HG03045 (cell line): ENCODE measurements at regions not wholly inside any gene's neighbourhood (a gene's known extent, or its start where the extent isn't known, plus 50 kb on each side); places are given as distances from the start of the nearest gene placed in this dataset.

Experiments used
- ATAC-seq: cut with Tn5 transposase; IDR thresholded peaks from one replicate; pipeline ENCODE4 v1.9.1; 2021; ENCODE audit warnings: mild to moderate bottlenecking, moderate library complexity; ENCODE audit not compliant: unreplicated experiment

- no peak for ATAC-seq
Measured at GRCh38 chr11:111148953-111149352, 96.6 kb upstream of the POU2AF2 start.

GRCh38 chr11:111148121-111148520, 97.4 kb upstream of the POU2AF2 start:
- no peak for ATAC-seq

GRCh38 chr11:111137846-111138245, 107.7 kb upstream of the POU2AF2 start:
- no peak for ATAC-seq

GRCh38 chr11:111135778-111136570, 109.6 kb upstream of the POU2AF2 start:
- no peak for ATAC-seq

GRCh38 chr11:111135101-111135500, 110.4 kb upstream of the POU2AF2 start:
- ATAC-seq: no peak

- no peak for ATAC-seq
Measured at GRCh38 chr11:111128076-111128870, 117.3 kb upstream of the POU2AF2 start.

GRCh38 chr11:111124724-111125123, 120.8 kb upstream of the POU2AF2 start:
- ATAC-seq: no peak

GRCh38 chr11:111123463-111124398, 121.8 kb upstream of the POU2AF2 start:
- peak; percentile 66 for ATAC-seq

GRCh38 chr11:111120696-111121302, 124.7 kb upstream of the POU2AF2 start:
- no peak for ATAC-seq

- no peak for ATAC-seq
Measured at GRCh38 chr11:111120161-111120560, 125.4 kb upstream of the POU2AF2 start.

- no peak for ATAC-seq
Measured at GRCh38 chr11:111119751-111120150, 125.8 kb upstream of the POU2AF2 start.

GRCh38 chr11:111115890-111116289, 129.6 kb upstream of the POU2AF2 start:
- ATAC-seq: no peak

- ATAC-seq: no peak
Measured at GRCh38 chr11:111114091-111114490, 131.4 kb upstream of the POU2AF2 start.

GRCh38 chr11:111112614-111113013, 132.9 kb upstream of the POU2AF2 start:
- ATAC-seq: no peak

GRCh38 chr11:111107501-111107900, 138.0 kb upstream of the POU2AF2 start:
- no peak for ATAC-seq

GRCh38 chr11:111106641-111107040, 138.9 kb upstream of the POU2AF2 start:
- ATAC-seq: no peak

- no peak for ATAC-seq
Measured at GRCh38 chr11:111105566-111105965, 140.0 kb upstream of the POU2AF2 start.

GRCh38 chr11:111104185-111104584, 141.3 kb upstream of the POU2AF2 start:
- ATAC-seq: no peak

- ATAC-seq: no peak
Measured at GRCh38 chr11:111101881-111102280, 143.6 kb upstream of the POU2AF2 start.

- ATAC-seq: no peak
Measured at GRCh38 chr11:111099028-111099713, 146.4 kb upstream of the POU2AF2 start.
